Stimulated activated CD8-positive, alpha-beta memory T cell treated with anti-CD3 and anti-CD28 coated beads, Interleukin-15, amount 100 ng/mL, for 4 hours (primary cell): ENCODE measurements at regions not wholly inside any gene's neighbourhood (a gene's known extent, or its start where the extent isn't known, plus 50 kb on each side); places are given as distances from the start of the nearest gene placed in this dataset.
"Not testable (repeated sequence)": the region's sequence is repeated elsewhere in the genome, so short reads cannot be mapped to it uniquely, and the experiment has no call there.

Experiments used
- DNase-seq, 2 donors: peaks; one replicate each; pipeline ENCODE4 v3.0.0-alpha.2; 2020; ENCODE audit warnings: low read depth in 2 of 2

DNA sequence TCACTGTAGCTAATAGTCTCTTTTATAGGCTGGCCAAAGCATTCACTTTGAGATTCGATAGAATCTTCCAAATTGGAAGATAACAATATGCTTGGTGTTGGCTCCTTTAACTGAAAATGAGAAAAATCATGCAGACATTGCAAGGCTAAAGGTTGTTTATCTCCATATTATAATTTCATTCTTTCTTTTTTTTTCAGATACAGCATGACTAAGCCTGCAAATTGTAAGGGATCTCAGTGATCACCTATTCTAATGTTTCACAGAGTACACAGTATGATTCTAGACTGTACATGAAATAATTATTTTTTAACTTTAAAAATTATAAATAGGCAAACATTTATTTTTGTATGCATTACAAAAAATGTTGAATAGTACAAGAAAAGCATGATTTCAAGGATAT is 451.7 kb upstream of the DDI1 start:
- DNase-seq, result no peak

DNA sequence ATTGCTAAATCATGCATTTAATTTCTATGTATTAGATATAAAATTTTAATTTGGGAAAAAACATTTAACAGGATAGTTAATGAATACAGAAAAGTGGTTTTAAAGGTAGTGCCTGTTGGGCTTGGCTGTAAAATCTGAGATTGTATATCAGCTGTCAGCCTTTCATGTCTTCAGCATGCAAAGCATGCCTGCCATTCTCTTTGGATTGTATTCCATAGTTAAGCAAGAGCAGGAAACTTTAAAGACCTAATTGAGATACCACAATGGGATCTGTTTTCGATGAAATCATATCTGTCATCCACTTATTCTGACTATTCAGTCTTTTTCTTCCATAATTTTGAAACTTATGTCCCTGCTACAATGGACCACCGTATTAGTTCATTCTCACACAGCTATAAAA is 451.0 kb upstream of the DDI1 start:
- no peak for DNase-seq

DNA sequence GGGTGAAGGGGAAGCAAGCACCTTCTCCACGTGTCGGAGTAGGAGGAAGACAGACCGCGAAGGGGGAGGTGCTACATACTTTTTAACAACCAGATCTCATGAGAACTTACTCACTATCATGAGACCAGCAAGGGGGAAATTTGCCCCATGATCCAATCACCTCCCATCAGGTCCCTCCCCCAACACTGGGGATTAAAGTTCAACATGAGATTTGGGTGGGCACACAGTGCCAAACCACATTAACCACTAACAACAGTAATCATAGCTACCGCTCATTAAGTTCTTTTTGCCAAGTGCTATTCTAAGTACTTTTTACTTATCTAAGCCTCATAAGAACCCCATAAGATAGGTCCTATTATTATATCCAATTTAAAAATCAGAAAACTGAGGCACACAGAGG is 450.5 kb upstream of the DDI1 start:
- DNase-seq, result no peak

DNA sequence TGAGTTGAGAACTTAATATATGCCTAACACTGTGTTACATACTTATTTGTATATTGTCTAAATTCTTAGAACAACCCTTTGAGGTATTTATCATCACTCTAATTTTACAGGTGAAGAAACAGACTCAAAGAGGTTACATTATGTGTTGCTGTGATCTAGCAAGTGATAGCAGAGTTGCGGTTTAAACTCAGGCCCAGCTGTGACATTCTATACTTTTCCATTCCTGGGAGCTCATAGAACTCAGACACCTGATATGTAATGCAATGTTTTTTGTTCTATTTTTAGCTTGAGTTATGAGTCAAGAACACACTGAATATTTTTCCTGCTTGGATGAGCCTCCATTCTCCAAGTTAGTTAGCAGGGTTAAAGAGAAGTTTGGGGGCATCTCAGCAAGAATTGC is 449.7 kb upstream of the DDI1 start:
- no peak for DNase-seq

DNA sequence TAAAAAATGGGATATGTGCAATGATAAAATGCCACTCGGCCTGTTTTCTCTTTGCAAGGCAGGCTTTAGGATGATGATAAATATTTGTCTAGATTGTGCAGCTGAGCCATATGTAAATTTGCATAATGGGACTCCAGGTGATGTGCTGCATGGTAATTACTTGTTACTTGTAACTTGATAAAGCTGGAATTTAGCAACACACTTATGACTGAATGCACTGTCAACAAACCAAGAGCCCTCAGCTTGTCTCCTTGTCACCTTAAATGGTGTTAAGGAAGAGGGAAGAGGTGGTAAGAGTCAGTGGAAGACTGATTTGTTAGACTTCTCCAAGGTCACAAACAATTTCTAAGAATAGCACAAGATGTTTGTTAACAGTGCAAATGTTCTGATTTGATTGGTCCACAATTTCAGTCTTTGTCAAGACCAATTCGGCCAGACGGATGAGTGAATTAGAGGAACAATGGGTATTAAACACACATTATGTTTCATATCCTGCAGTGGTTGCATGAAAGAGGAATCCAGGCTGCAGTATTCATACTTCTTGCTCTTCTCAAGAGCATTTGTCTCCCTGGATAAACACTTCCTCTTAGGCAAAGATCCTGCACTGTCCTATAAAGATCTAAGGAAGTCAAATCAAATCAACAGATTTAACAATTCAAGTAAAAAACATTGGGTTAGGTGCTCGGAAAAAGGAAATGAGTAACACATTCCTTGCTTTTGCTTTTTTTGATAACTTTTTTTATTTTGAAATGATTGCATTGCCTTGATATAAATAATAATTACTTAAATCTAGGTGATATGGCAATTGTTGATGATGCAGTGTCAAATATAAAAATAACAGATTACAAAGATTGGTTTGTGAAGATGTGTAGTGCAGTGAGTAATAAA is 448.3 kb upstream of the DDI1 start:
- DNase-seq, result no peak

DNA sequence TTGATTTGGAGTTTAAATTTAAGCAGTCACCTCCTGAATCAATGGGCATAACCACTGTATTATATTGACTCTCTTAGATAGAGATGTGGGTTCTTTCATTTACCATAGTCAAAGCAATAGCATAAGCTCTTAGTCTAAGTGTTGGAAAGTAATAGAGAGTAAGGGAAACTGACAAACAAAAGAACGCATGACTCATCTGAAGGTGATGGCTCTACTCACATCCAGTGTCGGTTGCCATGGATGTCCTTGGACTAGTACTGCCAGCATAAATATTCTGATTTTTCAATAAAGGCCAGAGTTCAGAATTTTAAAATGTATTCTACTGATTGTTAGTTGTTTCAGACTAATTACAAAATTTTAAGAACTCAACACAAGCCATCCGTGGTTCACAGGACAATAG is 444.9 kb upstream of the DDI1 start:
- DNase-seq, result no peak

DNA sequence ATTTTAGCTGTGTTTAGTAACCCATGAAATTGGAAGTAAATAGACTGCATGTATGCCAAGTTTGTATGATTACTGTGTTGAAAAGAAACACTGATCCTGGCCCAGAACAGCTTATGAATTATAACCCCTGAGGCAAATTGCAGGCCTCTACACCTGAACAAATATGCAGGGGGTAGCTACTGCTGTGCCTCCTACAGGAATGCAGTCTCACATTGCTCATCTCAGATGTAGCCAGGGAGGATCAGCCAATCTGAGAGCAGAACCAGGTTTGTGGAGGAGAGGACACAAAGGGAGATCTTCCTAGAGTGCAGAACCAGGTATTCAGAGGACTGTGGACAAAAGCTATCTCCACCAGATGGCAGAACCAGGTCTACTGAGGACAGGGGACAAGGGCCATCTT is 442.2 kb upstream of the DDI1 start:
- no peak for DNase-seq

DNA sequence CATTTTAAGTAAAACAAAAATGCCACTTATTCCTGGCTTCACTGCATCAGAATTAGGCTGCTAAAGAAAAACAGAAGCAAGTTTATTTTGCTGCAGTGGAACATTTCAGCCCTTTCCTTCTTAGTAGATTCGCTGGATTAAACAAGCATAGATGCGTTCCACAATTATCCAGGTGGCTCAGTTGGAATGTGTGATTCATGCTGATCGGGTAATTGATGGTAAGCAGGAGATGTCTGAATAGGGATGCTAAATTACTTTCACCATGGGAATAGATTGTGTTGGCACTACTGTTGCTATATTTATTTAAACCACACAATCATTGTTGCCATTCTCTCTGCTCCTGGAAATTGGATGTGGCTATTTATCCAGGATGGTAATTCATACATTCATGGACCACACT is 440.1 kb upstream of the DDI1 start:
- DNase-seq, result no peak

DNA sequence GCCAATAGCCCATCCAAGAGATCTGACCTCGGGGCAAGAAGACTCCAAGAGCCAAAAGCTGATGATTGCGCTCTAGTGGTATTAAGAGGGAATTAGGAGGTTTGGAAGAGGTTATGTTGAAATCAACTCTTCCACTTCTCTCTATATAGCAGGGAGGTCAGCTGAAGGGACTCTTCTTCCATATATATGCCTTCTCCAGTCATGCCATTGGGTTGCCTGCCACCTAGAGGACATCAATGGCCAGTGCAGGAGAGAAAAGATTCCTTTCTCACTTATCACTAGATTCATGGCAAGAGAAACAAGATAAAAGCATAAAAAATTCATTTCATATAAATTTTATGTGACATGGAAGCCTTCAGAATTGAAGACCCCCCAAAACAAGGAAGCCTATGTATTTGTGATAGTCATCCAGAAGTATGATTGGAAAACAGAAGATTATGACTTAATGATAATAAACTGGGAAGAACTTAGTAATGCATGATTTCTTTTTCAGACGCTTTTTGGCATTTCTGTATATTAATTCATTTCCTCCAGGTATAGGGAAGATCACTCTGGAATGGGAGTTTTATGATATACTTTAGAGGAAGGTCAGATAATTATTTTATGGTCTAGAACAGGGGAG is 435.1 kb upstream of the DDI1 start:
- peak in 1 of 2 donors; percentile 6 for DNase-seq

DNA sequence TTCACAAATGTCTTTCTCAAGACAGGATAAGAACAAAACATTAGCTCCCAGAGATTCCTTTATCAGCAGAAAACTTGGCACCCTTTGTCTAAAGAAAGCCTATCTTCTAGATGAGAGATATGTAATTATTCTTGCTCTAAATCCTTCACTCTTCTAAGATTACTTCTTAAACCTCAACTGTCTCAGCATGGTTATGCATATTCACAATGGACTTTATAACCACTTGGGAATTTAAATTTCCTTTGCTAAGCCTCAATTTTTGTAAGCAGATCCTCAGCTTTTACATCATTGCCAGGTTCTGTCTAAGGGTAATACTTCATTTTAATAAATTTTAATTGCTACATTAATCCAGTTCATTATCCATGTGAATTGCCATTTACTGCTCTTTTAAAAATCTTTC is 433.6 kb upstream of the DDI1 start:
- no peak for DNase-seq

DNA sequence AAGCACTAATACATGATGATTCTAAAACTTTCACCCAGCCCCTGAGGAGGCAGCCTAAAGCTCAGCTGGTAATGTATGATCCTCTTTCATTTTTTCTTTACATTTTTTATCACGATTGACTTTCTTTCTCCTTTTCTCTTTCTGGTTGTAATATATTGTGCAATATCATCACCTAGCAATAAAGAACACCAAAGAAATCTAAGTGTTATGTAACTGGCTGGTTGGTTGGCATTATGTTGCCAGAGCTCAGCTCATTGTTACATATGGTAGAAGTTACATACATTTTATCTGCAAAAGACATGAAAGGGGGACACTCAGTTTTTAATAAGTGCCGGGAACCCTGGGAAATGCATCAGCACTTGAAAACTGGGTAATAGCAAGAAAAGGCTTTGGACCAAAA is 432.1 kb upstream of the DDI1 start:
- DNase-seq, result no peak

DNA sequence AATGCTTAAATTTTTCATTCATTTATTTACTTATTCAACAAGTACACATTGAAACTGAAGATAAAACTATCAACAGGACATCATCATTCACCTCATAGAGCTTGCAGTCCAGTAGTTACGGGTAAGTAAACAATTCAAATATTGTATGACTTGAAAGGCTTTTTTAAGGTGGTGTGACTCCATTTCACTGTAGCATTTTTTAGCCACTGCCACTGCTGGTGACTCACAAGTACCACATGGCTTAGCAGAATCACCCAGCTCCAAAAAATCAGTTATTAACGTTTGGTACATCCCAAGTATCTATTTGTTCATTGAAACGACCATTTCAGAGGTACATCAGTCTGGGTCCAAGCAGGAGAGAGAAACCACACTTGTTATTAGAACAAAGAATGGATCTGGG is 427.9 kb upstream of the DDI1 start:
- DNase-seq, result no peak

DNA sequence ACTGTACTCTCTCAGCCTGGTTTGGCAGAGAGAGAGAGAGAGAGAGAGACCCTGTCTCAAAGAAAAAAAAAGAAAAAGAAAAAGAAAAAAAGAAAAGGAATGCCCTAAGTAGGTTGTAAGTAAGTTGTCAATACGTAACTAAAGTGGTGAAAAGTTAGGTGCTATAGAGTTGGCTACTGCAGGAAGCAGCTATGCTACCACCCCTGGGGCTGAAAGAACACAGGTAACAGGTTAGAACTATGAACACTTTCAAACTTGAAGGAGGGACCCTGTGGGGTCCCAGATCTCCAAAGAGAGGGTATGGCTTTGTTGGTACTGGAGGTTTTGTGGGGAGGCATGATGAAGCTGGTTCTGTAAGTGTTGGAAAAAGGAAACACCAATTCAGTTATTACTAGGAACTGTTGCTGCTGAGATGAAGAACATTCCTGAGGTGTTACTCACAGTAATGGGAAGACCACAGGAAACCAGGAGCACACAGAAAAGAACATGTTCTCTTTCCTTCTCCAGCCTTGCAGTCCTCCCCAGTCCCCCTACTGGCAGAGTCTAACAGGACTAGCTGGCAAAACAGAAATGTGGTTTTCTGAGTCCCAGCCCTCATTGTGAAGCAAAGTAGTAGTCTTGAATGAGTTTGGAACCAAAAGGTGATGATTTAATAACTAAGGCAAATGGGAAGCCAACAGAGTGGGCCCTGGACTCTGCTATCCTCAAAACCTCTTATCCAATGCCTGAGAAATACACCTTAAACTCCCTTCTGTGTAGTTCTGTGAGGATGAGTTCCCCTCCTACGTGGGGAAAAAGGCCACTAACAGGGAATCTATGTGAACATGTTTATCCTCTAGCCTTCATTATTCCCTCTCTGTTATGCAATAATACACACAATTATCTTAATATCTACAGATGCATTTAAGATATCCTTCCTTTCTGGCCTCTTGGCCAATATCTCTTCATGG is 427.0 kb upstream of the DDI1 start:
- DNase-seq, result no peak

DNA sequence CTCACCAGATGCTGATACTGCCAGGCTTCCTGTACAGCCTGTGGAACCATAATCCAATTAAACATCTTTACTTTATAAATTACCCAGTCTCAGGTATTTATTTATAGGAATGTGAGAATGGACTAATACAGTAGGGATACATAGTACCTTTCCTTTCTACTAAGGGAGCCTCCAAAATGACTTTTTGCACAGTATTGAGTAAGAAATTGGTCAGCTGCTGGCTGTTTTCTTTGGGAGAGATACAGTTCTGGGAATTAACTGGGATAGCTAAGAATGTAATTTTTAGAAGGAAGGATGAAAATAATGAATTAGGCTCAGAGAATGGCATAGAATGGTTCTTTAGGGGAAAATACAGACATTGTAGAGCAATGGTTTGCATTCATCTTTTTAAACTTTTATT is 426.0 kb upstream of the DDI1 start:
- DNase-seq, result no peak

DNA sequence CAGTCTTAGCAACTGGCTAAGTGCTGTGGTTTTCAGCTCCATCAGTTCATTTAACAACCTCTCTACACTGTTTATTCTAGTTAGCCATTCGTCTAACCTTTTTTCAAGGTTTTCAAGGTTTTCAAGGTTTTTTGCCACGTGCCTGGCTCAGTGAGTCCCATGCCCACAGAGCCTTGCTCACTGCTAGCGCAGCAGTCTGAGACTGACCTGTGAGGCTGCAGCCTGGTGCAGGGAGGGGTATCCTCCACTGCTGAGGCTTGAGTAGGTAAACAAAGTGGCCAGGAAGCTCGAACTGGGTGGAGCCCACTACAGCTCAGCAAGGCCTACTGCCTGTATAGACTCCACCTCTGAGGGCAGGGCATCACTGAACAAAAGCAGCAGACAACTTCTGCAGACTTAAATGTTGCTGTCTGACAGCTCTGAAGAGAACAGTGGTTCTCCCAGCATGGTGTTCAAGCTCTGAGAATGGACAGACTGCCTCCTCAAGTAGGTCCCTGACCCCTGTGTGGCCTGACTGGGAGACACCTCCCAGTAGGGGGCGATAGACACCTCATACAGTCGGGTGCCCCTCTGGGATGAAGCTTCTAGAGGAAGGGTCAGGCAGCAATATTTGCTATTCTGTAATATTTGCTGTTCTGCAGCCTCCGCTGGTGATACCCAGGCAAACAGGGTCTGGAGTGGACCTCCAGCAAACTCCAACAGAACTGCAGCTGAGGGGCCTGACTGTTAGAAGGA is 424.7 kb upstream of the DDI1 start:
- DNase-seq, result not testable (repeated sequence)

DNA sequence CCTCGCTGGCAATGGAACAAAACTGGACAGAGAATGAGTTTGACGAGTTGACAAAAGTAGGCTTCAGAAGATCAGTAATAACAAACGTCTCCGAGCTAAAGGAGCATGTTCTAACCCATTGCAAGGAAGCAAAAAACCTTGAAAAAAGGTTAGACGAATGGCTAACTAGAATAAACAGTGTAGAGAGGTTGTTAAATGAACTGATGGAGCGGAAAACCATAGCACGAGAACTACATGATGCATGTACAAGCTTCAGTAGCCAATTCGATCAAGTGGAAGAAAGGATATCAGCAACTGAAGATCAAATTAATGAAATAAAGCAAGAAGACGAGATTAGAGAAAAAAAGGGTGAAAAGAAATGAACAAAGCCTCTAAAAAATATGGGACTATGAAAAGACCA is 424.0 kb upstream of the DDI1 start:
- not testable (repeated sequence) for DNase-seq

DNA sequence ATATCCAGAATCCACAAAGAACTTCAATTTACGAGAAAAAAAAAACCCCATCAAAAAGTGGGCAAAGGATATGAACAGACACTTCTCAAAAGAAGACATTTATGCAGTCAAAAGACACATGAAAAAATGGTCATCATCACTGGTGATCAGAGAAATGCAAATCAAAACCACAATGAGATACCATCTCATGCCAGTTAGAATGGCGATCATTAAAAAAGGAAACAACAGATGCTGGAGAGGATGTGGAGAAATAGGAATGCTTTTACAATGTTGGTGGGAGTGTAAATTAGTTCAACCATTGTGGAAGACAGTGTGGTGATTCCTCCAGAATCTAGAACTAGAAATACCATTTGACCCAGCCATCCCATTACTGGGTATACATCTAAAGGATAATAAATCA is 419.9 kb upstream of the DDI1 start:
- not testable (repeated sequence) for DNase-seq

DNA sequence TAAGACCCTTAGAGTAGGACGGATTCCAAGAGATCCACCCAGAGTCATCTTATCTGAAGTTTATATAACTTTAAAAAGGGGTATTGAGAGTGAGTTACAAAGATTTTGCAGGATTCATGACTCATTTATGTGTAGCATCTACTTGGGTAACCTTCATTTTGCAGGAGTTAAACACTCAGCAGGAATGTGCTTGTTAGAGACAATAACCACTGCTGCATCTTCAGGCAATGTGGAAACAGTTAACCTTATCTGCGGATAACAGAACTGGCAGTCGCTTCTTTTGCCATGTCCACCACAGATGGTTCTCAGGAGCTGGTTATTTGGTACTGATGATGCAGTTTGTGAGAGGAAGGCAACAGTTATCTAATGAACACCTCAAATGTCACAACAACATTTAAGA is 417.9 kb upstream of the DDI1 start:
- DNase-seq, result no peak

DNA sequence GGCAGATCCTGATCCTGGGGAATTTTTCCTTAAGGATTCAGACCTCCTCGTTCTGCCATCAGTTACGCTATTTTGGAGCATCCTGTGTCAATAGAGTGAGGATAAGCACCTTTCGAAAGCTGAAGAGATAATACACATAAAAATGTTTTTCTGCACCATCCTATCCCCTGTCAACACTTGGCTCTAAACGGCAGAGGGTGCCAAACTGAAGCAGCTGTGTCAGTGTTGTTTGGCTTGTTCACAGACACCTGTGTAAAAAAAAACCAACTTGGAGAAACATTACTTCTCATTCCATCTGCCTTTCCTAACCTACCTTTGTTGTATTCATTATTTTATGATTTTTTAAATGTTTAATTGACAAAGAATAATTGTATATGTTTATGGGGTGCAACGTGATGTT is 417.0 kb upstream of the DDI1 start:
- DNase-seq, result no peak

DNA sequence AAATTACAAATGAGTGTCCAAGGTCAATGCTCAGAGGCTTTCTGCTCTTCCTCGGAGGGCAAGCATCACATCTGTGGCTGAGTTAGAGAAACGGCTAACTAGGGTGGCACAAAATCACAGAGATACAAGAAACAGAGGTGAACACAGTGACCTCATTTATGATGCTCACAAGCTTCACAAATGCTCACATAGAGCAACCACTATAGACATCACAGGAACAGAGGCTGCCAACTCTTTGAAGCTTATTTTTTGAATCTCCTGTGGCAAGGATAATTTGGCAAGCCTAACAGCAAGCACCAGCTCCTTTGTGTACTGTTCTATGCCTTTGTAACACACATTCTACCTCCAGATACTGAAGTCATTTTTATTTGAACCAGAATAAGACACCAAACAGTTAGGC is 416.5 kb upstream of the DDI1 start:
- no peak for DNase-seq

DNA sequence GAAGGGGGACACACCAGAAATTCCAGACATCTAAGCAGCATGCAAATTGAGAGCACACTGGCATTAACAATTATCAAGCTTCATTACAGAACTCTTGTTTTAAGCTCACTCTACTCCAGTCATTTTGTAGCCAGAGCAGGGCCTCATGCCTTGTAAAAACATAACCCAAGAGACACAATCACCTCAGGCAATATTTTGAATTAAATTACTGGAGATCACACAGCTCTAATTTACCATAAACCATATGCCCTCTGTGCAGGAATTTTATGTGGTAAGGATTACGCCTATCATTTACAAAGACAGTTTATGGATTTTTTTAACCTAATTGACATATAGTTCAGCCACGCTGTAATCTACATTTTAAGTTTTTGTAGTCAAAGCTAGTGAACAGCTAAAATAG is 414.1 kb upstream of the DDI1 start:
- no peak for DNase-seq

DNA sequence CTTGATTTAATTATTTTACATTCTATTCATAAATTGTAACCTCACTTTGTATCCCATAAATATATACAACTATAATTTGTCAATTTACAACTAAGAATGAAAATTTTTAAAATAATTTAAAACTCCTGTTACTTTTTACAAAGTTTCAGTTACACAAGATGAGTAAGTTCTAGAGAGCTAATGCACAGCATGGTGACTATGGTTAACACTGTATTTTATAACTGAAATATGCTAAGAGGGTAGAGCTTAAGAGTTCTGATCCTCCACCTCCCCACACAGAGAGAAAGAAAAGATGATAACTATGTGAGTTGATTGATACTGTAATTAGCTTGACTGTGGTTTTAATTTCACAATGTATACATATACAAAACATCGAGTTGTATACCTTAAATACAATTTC is 412.5 kb upstream of the DDI1 start:
- no peak for DNase-seq
